DOHH2 (cell line): ENCODE measurements at regions not wholly inside any gene's neighbourhood (a gene's known extent, or its start where the extent isn't known, plus 50 kb on each side); places are given as distances from the start of the nearest gene placed in this dataset.

Experiments
- H3F3A ChIP-seq: fragments of 200-600 bp; sonication (generic), shearing (Covaris generic); 2 replicates; pipeline ENCODE4 v1.6.0; 2016; ENCODE audit warnings: antibody characterized with exemption, mild to moderate bottlenecking; ENCODE audit not compliant: control insufficient read depth, insufficient read depth
- H3K27ac ChIP-seq: fragments of 200-600 bp; sonication (generic); 2 replicates; pipeline ENCODE4 v1.5.1; 2014; ENCODE audit warnings: low read depth, mild to moderate bottlenecking, low read length, moderate library complexity
- H3K27me3 ChIP-seq: fragments of 200-600 bp; sonication (generic); 2 replicates; pipeline ENCODE4 v1.6.1; 2014; ENCODE audit warnings: mild to moderate bottlenecking, low read length, mixed read lengths; ENCODE audit not compliant: control insufficient read depth
- H3K36me3 ChIP-seq: fragments of 200-600 bp; sonication (generic); 2 replicates; pipeline ENCODE4 v1.6.1; 2014; ENCODE audit warnings: mild to moderate bottlenecking, low read length, moderate library complexity, mixed read lengths; ENCODE audit not compliant: control insufficient read depth
- H3K4me1 ChIP-seq: fragments of 200-600 bp; sonication (generic); 2 replicates; pipeline ENCODE4 v1.6.1; 2014; ENCODE audit warnings: mild to moderate bottlenecking, low read length, mixed read lengths; ENCODE audit not compliant: control insufficient read depth
- H3K4me2 ChIP-seq: fragments of 200-600 bp; sonication (generic); 2 replicates; pipeline ENCODE4 v1.6.0; 2014; ENCODE audit warnings: mild to moderate bottlenecking, low read length, moderate library complexity
- H3K4me3 ChIP-seq: fragments of 200-600 bp; sonication (generic); 2 replicates; pipeline ENCODE4 v1.5.1; 2014; ENCODE audit warnings: mild to moderate bottlenecking, low read length, mixed read lengths
- H3K79me2 ChIP-seq: fragments of 200-600 bp; sonication (generic); 2 replicates; pipeline ENCODE4 v1.6.1; 2014; ENCODE audit warnings: mild to moderate bottlenecking, low read length, mixed read lengths; ENCODE audit not compliant: control insufficient read depth
- H3K9me2 ChIP-seq: fragments of 200-600 bp; sonication (generic); replicated peaks from 2 replicates; pipeline ENCODE4 v1.6.1; 2014; ENCODE audit warnings: mild to moderate bottlenecking, low read length, mixed read lengths; ENCODE audit not compliant: control insufficient read depth
- H3K9me3 ChIP-seq: fragments of 200-600 bp; sonication (generic); 2 replicates; pipeline ENCODE4 v1.6.1; 2014; ENCODE audit warnings: antibody characterized with exemption, low read length, mixed read lengths; ENCODE audit not compliant: control insufficient read depth, insufficient read depth
- H4K20me1 ChIP-seq: fragments of 200-600 bp; sonication (generic); 2 replicates; pipeline ENCODE4 v1.6.0; 2014; ENCODE audit warnings: low read depth, mild to moderate bottlenecking, antibody characterized with exemption, low read length, moderate library complexity; ENCODE audit not compliant: control insufficient read depth, insufficient read depth
- CTCF ChIP-seq: fragments of 200-600 bp; sonication (generic); IDR thresholded peaks from one replicate; pipeline ENCODE4 v1.5.1; 2014; ENCODE audit warnings: antibody characterized with exemption, mild to moderate bottlenecking, low read depth, low read length; ENCODE audit not compliant: poor library complexity, severe bottlenecking
- EZH2phosphoT487 ChIP-seq: fragments of 200-600 bp; sonication (generic); IDR thresholded peaks from 2 replicates; pipeline ENCODE4 v1.6.1; 2017; ENCODE audit warnings: borderline replicate concordance, mild to moderate bottlenecking, antibody characterized with exemption, low read length, moderate library complexity, mixed read lengths

- no peak overlapping the region for H3K4me3 ChIP-seq
- no peaks in the 10 kb centered on the region for H3K27me3 ChIP-seq
- no peaks in the 10 kb centered on the region for H3K36me3 ChIP-seq
- no peaks in the 10 kb centered on the region for H4K20me1 ChIP-seq
- TF ChIP-seq CTCF: no peak
- TF ChIP-seq EZH2phosphoT487: no peak
- no peak overlapping the region for H3K27ac ChIP-seq
- H3F3A ChIP-seq: no peaks in the 10 kb centered on the region
- no peaks in the 10 kb centered on the region for H3K9me2 ChIP-seq
- no peaks in the 10 kb centered on the region for H3K9me3 ChIP-seq
- no peaks in the 10 kb centered on the region for H3K4me1 ChIP-seq
- H3K4me2 ChIP-seq: no peak overlapping the region
- H3K79me2 ChIP-seq: no peaks in the 10 kb centered on the region
Measured at GRCh38 chr15:93360318-93360717, 271.3 kb upstream of the RGMA start.

GRCh38 chr15:93359425-93360131, 270.6 kb upstream of the RGMA start:
- H3K36me3 ChIP-seq: no peaks in the 10 kb centered on the region
- H4K20me1 ChIP-seq: no peaks in the 10 kb centered on the region
- H3K79me2 ChIP-seq: no peaks in the 10 kb centered on the region
- no peak for TF ChIP-seq CTCF
- no peak for TF ChIP-seq EZH2phosphoT487
- no peaks in the 10 kb centered on the region for H3K9me3 ChIP-seq
- H3K4me3 ChIP-seq: no peak overlapping the region
- no peak overlapping the region for H3K27ac ChIP-seq
- no peaks in the 10 kb centered on the region for H3K4me1 ChIP-seq
- H3F3A ChIP-seq: no peaks in the 10 kb centered on the region
- H3K9me2 ChIP-seq: no peaks in the 10 kb centered on the region
- H3K27me3 ChIP-seq: no peaks in the 10 kb centered on the region
- no peak overlapping the region for H3K4me2 ChIP-seq

GRCh38 chr15:93359060-93359408, 270.0 kb upstream of the RGMA start:
- Histone ChIP-seq H3K79me2 (no peaks in the 10 kb centered on the region), H3K36me3 (no peaks in the 10 kb centered on the region), H3K4me3 (no peak overlapping the region), H4K20me1 (no peaks in the 10 kb centered on the region), H3K27me3 (no peaks in the 10 kb centered on the region), H3K4me2 (no peak overlapping the region), H3K9me3 (no peaks in the 10 kb centered on the region), H3K4me1 (no peaks in the 10 kb centered on the region), H3K27ac (no peak overlapping the region), H3F3A (no peaks in the 10 kb centered on the region), H3K9me2 (no peaks in the 10 kb centered on the region)
- TF ChIP-seq CTCF (no peak), EZH2phosphoT487 (no peak)
